ES-I3 (cell line): ENCODE measurements at regions not wholly inside any gene's neighbourhood (a gene's known extent, or its start where the extent isn't known, plus 50 kb on each side); places are given as distances from the start of the nearest gene placed in this dataset.
"Not testable (repeated sequence)": the region's sequence is repeated elsewhere in the genome, so short reads cannot be mapped to it uniquely, and the experiment has no call there.

Experiments
- H3K36me3 ChIP-seq: 2 replicates; pipeline ENCODE4 v1.6.1; 2013; ENCODE audit warnings: mild to moderate bottlenecking, low read length, control low read depth, moderate library complexity; ENCODE audit not compliant: insufficient read depth
- H3K4me1 ChIP-seq: 2 replicates; pipeline ENCODE4 v1.6.1; 2013; ENCODE audit warnings: mild to moderate bottlenecking, control low read depth, low read length; ENCODE audit not compliant: insufficient read depth
- H3K9ac ChIP-seq: 2 replicates; pipeline ENCODE4 v1.6.1; 2013; ENCODE audit warnings: low read depth, mild to moderate bottlenecking, low read length, moderate library complexity
- H3K9me3 ChIP-seq: 2 replicates; pipeline ENCODE4 v1.6.1; 2013; ENCODE audit warnings: mild to moderate bottlenecking, low read length, moderate library complexity; ENCODE audit not compliant: control insufficient read depth, insufficient read depth

DNA sequence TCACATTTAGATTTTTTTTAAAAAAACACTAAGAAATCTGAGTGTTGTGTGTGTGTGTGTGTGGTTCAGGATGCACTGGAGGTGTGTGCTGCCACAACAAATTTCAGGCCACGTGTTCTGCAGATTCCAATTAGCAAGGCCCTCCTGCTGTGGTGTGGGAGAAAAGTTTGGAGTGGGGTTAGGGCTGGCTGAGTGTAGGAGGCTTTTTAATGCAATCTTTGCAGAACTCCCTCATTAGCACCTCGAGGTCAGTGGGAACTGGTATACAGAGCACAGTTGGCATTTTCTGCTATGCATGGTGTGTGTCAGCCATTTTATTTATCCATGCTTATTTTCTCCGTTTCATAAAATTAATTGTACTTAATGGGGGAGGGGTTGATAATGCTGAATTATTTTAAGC is 187.6 kb downstream of the SOX4 start:
- Histone ChIP-seq H3K36me3 (no peaks in the 10 kb centered on the region; the same call in 1 of the 2 replicates), H3K9ac (no peak overlapping the region), H3K4me1 (peaks cover 15% of the 10 kb centered on the region), H3K9me3 (no peaks in the 10 kb centered on the region)

- Histone ChIP-seq H3K9ac (no peak overlapping the region), H3K36me3 (no peaks in the 10 kb centered on the region; the same call in 1 of the 2 replicates), H3K4me1 (peaks cover 14% of the 10 kb centered on the region), H3K9me3 (no peaks in the 10 kb centered on the region)
These were observed 191.6 kb downstream of the SOX4 start for GRCh38 chr6:21785164-21785563.

DNA sequence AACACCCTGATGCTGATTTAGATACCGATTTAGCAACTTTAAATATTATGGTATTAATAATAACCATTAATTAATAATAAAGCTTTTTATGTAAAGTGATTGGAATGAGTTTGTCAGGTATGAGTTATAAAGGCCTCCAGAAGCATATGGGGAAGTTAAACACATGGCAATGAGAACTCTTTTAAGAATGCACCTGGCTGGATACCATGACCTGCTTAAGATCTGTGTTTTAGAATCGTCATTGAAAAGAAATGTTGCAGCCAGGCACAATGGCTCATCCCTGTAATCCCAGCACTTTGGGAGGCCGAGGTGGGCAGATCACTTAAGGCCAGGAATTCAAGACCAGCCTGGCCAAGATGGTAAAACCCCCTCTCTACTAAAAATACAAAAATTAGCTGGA is 197.5 kb downstream of the SOX4 start:
- Histone ChIP-seq H3K9me3 (no peaks in the 10 kb centered on the region), H3K9ac (no peak overlapping the region), H3K4me1 (no peaks in the 10 kb centered on the region), H3K36me3 (peaks cover 3% of the 10 kb centered on the region)

- no peaks in the 10 kb centered on the region for H3K4me1 ChIP-seq
- H3K36me3 ChIP-seq = peaks cover 3% of the 10 kb centered on the region
- H3K9ac ChIP-seq = no peak overlapping the region
These were observed 198.0 kb downstream of the SOX4 start for GRCh38 chr6:21791581-21791980.

GRCh38 chr6:21792177-21792576 is 198.6 kb downstream of the SOX4 start:
- no peaks in the 10 kb centered on the region for H3K4me1 ChIP-seq

More at GRCh38 chr6:21791581-21791980, 198.0 kb downstream of the SOX4 start:
- no peaks in the 10 kb centered on the region for H3K9me3 ChIP-seq

DNA sequence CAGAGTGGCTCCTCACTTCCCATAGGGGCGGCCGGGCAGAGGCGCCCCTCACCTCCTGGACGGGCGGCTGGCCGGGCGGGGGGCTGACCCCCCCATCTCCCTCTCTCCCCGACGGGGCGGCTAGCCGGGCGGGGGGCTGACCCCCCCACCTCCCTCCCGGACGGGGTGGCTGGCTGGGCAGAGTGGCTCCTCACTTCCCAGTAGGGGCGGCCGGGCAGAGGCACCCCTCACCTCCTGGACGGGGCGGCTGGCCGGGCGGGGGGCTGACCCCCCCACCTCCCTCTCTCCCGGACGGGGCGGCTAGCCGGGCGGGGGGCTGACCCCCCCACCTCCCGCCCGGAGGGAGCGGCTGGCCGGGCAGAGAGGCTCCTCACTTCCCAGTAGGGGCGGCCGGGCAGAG is 203.4 kb downstream of the SOX4 start:
- H3K4me1 ChIP-seq = peaks cover 16% of the 10 kb centered on the region
- not testable (repeated sequence) for H3K9me3 ChIP-seq, H3K36me3 ChIP-seq, H3K9ac ChIP-seq

More at GRCh38 chr6:21792177-21792576, 198.6 kb downstream of the SOX4 start:
- Histone ChIP-seq H3K36me3 (peaks cover 3% of the 10 kb centered on the region), H3K9ac (no peak overlapping the region), H3K9me3 (no peaks in the 10 kb centered on the region)

- Histone ChIP-seq H3K4me1 (peaks cover 16% of the 10 kb centered on the region), H3K9me3 (no peaks in the 10 kb centered on the region), H3K9ac (no peak overlapping the region), H3K36me3 (peaks cover 3% of the 10 kb centered on the region)
These were observed 204.9 kb downstream of the SOX4 start for GRCh38 chr6:21798468-21798867.

GRCh38 chr6:21800330-21800729 is 206.8 kb downstream of the SOX4 start:
- H3K36me3 ChIP-seq = no peaks in the 10 kb centered on the region
- H3K9me3 ChIP-seq = no peaks in the 10 kb centered on the region
- H3K4me1 ChIP-seq = peaks cover 16% of the 10 kb centered on the region
- no peak overlapping the region for H3K9ac ChIP-seq

DNA sequence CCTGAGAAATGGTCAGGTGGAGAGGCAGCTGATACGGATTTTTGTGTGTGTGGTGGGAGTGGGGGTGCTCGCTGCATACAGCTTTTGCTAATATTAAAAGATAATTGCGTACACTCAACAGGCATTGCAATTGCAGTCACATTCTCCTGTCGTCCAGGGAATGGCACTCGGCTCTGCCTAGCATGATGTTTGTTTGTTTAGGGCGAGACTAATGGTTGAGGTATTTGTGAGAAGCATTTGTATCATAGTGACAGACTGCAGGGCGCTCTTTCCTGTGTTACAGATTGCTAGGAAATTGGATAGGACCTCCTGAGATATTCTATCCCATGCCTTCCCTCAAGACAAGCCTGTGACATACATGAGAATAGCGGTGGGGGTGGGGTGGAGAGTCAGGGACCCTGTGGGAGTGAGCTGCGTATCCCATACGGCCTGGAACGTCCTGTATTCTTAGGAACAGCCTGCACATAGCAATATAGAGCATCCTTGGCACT is 207.4 kb downstream of the SOX4 start:
- H3K4me1 ChIP-seq = peaks cover 16% of the 10 kb centered on the region
- no peaks in the 10 kb centered on the region for H3K9me3 ChIP-seq
- no peak overlapping the region for H3K9ac ChIP-seq
- H3K36me3 ChIP-seq = no peaks in the 10 kb centered on the region

DNA sequence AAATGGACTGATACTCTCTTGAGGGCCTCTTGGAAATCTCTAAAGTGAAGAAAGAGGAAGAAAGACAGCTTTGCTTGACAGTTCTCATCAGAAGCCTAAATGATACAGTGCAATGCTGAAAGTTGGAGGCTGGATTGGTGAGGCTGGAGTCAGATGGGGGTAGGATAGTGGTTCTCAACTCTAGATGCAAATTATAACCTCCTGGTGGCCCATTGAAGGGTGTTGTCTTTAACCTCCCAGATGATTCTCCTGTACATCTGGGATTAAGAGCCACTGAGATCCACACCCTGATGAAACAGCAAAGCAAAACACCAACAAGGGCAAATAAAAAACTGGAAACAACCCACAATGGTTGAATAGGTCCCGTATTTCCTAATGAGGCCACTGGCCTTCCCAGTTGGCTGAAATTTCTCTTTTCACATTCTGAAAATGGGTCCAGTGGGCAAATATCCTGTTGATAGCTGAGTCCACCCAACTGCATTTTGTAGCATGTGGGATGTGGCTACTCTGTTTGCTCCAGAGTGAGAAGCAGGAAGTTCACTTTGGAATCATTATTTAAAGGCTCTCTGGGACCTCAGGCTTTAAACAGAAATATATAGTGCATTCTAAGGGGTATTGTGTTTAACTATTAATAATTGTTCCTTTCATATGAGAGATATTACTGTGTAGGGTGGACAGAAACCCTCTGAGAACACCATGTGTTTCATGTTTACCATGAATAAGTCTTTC is 208.1 kb downstream of the SOX4 start:
- Histone ChIP-seq H3K9ac (no peak overlapping the region), H3K9me3 (no peaks in the 10 kb centered on the region), H3K36me3 (no peaks in the 10 kb centered on the region), H3K4me1 (peaks cover 16% of the 10 kb centered on the region)

DNA sequence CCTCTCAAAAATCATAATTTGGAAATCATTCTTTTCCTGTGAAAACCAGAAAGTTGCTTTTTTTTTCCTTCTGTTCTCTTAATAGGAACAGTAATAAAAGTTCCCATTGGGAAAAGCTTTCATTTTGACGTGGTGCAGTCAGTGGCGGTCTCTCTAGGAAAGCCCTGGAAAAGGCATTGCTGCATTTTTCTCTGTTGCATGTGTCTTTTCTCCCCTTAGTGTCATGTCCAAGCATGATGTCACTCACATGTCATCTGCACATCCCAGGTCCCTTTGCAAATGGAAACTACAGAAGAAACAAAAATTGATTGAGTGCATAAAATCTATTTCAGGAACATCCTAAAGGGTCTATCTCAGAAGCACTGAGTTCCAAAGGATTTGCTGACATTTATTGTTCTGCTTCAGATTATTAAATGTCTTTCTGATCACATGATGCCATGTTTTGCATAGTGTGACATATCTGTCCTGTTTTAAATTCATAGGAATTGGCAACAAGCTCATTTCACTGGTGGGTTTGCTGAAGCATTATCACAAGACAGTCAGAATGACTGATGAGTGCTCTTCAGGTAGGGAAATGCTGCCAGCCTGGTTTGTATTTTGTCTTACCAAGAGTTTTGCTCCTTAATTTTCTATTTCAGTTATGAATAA is 208.7 kb downstream of the SOX4 start:
- Histone ChIP-seq H3K4me1 (peaks cover 17% of the 10 kb centered on the region), H3K9ac (no peak overlapping the region)

GRCh38 chr6:21804941-21805610 is 211.5 kb downstream of the SOX4 start:
- Histone ChIP-seq H3K36me3 (peaks cover 5% of the 10 kb centered on the region; the same call in 1 of the 2 replicates), H3K9ac (no peak overlapping the region), H3K9me3 (no peaks in the 10 kb centered on the region)

More for the DNA sequence above, 208.7 kb downstream of the SOX4 start:
- Histone ChIP-seq H3K9me3 (no peaks in the 10 kb centered on the region), H3K36me3 (no peaks in the 10 kb centered on the region)

GRCh38 chr6:21807299-21808044 is 213.9 kb downstream of the SOX4 start:
- Histone ChIP-seq H3K9me3 (no peaks in the 10 kb centered on the region), H3K9ac (no peak overlapping the region), H3K36me3 (peaks cover 5% of the 10 kb centered on the region; the same call in 1 of the 2 replicates), H3K4me1 (peaks cover 11% of the 10 kb centered on the region; the same call in 1 of the 2 replicates)

More at GRCh38 chr6:21804941-21805610, 211.5 kb downstream of the SOX4 start:
- peaks cover 26% of the 10 kb centered on the region for H3K4me1 ChIP-seq

DNA sequence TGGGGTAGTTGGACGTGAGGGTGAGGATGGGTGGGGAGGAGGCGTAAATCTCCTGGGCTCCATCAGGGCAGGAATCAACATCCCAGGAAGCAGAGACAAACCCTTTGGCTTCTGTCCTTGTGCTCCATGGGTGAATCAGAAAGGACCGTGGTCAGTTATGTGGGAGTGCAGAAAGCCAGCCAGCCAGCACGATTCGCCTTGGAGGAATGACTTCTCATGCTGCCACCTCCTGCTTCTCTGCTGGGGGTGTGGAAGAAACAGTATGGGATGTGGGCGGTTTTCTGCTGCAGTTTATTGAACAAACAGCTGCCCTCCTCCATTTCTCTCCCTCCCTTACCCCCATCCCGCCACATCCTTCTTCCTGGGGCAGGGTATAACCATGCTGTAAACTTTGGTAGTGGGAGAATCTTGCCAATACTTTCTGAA is 214.5 kb downstream of the SOX4 start:
- Histone ChIP-seq H3K9ac (no peak overlapping the region), H3K4me1 (peaks cover 11% of the 10 kb centered on the region; the same call in 1 of the 2 replicates), H3K9me3 (no peaks in the 10 kb centered on the region), H3K36me3 (peaks cover 5% of the 10 kb centered on the region; the same call in 1 of the 2 replicates)
